LHCN-M2 (cell line): ENCODE measurements at regions not wholly inside any gene's neighbourhood (a gene's known extent, or its start where the extent isn't known, plus 50 kb on each side); places are given as distances from the start of the nearest gene placed in this dataset.
A peak's percentile ranks its signal among the peaks of the same experiment; 100 is the strongest.
"Not testable (repeated sequence)": the region's sequence is repeated elsewhere in the genome, so short reads cannot be mapped to it uniquely, and the experiment has no call there.

ENCODE experiments used
- DNase-seq: peaks from one replicate; pipeline ENCODE4 v3.0.0-alpha.2; 2012; ENCODE audit warnings: low read depth

- DNase-seq: no peak
Measured at GRCh38 chr14:53227154-53227718, 74.1 kb upstream of the DDHD1 start.

GRCh38 chr14:53226553-53226952 lies 73.4 kb upstream of the DDHD1 start:
- peak; percentile 98 for DNase-seq

GRCh38 chr14:53220914-53221313 lies 67.8 kb upstream of the DDHD1 start:
- DNase-seq: no peak

GRCh38 chr14:53218161-53218560 lies 65.0 kb upstream of the DDHD1 start:
- DNase-seq: no peak

GRCh38 chr14:53217316-53217994 lies 64.3 kb upstream of the DDHD1 start:
- peak; percentile 71 for DNase-seq

- not testable (repeated sequence) for DNase-seq
Measured at GRCh38 chr14:53216955-53217315, 63.8 kb upstream of the DDHD1 start.

- DNase-seq: not testable (repeated sequence)
Measured at GRCh38 chr14:53216478-53216877, 63.4 kb upstream of the DDHD1 start.

GRCh38 chr14:53215101-53215500 lies 62.0 kb upstream of the DDHD1 start:
- DNase-seq: no peak

GRCh38 chr14:53214384-53214783 lies 61.3 kb upstream of the DDHD1 start:
- DNase-seq: no peak

GRCh38 chr14:53213761-53214160 lies 60.6 kb upstream of the DDHD1 start:
- DNase-seq: no peak

GRCh38 chr14:53209370-53209769 lies 56.2 kb upstream of the DDHD1 start:
- DNase-seq: no peak
